Body of pancreas (tissue), 4 donors: ENCODE measurements at regions not wholly inside any gene's neighbourhood (a gene's known extent, or its start where the extent isn't known, plus 50 kb on each side); places are given as distances from the start of the nearest gene placed in this dataset.

ENCODE experiments used
- ATAC-seq: fragments of 150-250 bp; one replicate; pipeline ENCODE4 v1.9.1; 2016
- DNase-seq, 4 donors: peaks; one replicate each; pipeline ENCODE4 v3.0.0-alpha.2; 2019
- H3K27ac ChIP-seq, 4 donors: fragments of 200-600 bp; sonication (generic); 1 replicate in 3 of 4; 2 replicates in 1 of 4; pipeline versions ENCODE4 v1.5.1 to v1.6.1; 2016 to 2019; ENCODE audit warnings: mild to moderate bottlenecking in 1 of 4, mixed read lengths in 1 of 4, moderate library complexity in 1 of 4
- H3K27me3 ChIP-seq, 2 donors: fragments of 200-600 bp; sonication (generic); one replicate each; pipeline ENCODE4 v1.6.0; 2016; ENCODE audit warnings: mild to moderate bottlenecking in 1 of 2
- H3K36me3 ChIP-seq, 2 donors: fragments of 200-600 bp; sonication (generic); replicated peaks in 1 of 2; 2 replicates each; pipeline ENCODE4 v1.5.1; 2016; ENCODE audit warnings: low read depth in 2 of 2; ENCODE audit not compliant: insufficient read depth in 1 of 2
- H3K4me1 ChIP-seq: fragments of 200-600 bp; sonication (generic); one replicate; pipeline ENCODE4 v1.6.0; 2016
- H3K4me3 ChIP-seq, 2 donors: fragments of 200-600 bp; sonication (generic); 1 replicate in 1 of 2; 2 replicates in 1 of 2; pipeline ENCODE4 v1.5.1; 2016 to 2019
- H3K9me3 ChIP-seq, 3 donors: fragments of 200-600 bp; sonication (generic); 1 replicate in 2 of 3; 2 replicates in 1 of 3; pipeline ENCODE4 v1.5.1; 2016
- CTCF ChIP-seq, 7 experiments: fragments of 450-650 bp in 4 of 7; fragments of 200-600 bp in 3 of 7; sonication (generic) in 3 of 7; IDR thresholded peaks; one replicate each; pipeline ENCODE4 v1.5.1; 2016 to 2019; ENCODE audit warnings: antibody characterized with exemption in 7 of 7
- POLR2A ChIP-seq, 3 donors: fragments of 450-650 bp; IDR thresholded peaks; one replicate each; pipeline ENCODE4 v1.6.1; 2016; ENCODE audit warnings: antibody characterized with exemption in 3 of 3, mild to moderate bottlenecking in 2 of 3
- WGBS, 2 donors: methylation state at CpG; one replicate each; pipeline ENCODE4 v1.1.5; 2017; 5-methylcytosine and 5-hydroxymethylcytosine counted together
- intact Hi-C: fragments of 100-400 bp; cut with DNase I; formaldehyde crosslinking; loops from one replicate; pipeline ENCODE4 v1.15.1; 2023

DNA sequence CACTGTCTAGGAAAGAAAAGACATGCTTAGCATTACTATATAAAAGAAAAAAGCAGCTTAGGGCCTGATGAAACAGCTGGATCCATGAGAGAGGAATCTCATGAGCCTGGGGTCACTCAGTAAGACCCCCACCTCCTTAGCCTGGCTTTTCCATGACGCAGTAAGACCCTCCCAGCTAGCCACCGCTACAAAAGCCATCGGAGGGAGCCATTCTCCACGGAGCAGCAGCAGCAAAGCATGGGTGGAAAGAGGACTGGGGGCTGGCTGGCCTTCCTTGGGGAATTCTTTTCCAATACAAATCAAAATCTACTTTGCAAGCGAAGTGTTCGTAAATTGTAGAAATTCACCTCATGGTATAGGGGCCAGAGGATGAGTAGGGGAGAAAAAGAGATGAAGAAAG, 91.8 kb downstream of the SOD2 start:
- 57 to 60% methylated on average over 6 of the region's 6 CpGs for WGBS, 2 donors

DNA sequence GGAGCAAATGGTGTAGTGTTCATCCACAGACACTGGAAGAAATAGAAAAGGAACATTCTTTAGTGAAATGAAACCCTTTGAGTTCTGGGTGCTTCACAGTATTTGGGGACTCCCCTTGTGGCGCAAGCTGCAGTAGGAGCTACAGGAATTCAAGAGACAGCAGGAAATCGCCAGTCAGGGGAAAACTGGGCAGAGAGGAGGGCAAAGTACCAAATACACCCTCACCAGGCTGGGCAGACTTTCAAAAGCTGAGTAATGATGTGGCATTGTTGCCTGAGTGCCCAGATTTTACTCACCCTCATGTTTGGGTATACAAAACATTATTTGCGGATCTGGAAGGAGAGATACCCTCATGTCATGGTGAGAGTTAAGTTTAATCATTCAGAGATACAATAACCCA, 97.9 kb downstream of the SOD2 start:
- intact Hi-C loops = no loop called here
- ATAC-seq (no peak), DNase-seq (no peak)
- H3K4me3 ChIP-seq = no peak overlapping the region
- H3K9me3 ChIP-seq = no peaks in the 10 kb centered on the region
- TF ChIP-seq POLR2A (IDR thresholded peaks at IDR 0.05) (no peak), CTCF (IDR thresholded peaks at IDR 0.05) (no peak)
- no peak overlapping the region for H3K27ac ChIP-seq
- 53 to 62% methylated on average over 3 of the region's 3 CpGs for WGBS, 2 donors
- H3K4me1 ChIP-seq = no peaks in the 10 kb centered on the region
- no peaks in the 10 kb centered on the region for H3K36me3 ChIP-seq
- no peaks in the 10 kb centered on the region for H3K27me3 ChIP-seq

More for the DNA sequence above, 91.8 kb downstream of the SOD2 start:
- no peaks in the 10 kb centered on the region for H3K4me1 ChIP-seq
- no peaks in the 10 kb centered on the region for H3K9me3 ChIP-seq
- H3K36me3 ChIP-seq = no peaks in the 10 kb centered on the region
- TF ChIP-seq CTCF (IDR thresholded peaks at IDR 0.05) (no peak), POLR2A (IDR thresholded peaks at IDR 0.05) (no peak)
- no peaks in the 10 kb centered on the region for H3K27me3 ChIP-seq
- ATAC-seq = no peak
- intact Hi-C loops = no loop called here
- no peak for DNase-seq
- H3K4me3 ChIP-seq = no peak overlapping the region
- H3K27ac ChIP-seq = no peak overlapping the region

- Histone ChIP-seq H3K4me1 (no peaks in the 10 kb centered on the region), H3K9me3 (no peaks in the 10 kb centered on the region), H3K36me3 (no peaks in the 10 kb centered on the region), H3K27me3 (no peaks in the 10 kb centered on the region), H3K4me3 (no peak overlapping the region), H3K27ac (no peak overlapping the region)
- intact Hi-C loops = no loop called here
- TF ChIP-seq POLR2A (IDR thresholded peaks at IDR 0.05) (no peak), CTCF (IDR thresholded peaks at IDR 0.05) (no peak)
- DNase-seq = no peak
- ATAC-seq = no peak
- 56 to 84% methylated on average over 1 of the region's 1 CpG for WGBS, 2 donors
Observed at GRCh38 chr6:159594750-159595117, 98.3 kb downstream of the SOD2 start.

DNA sequence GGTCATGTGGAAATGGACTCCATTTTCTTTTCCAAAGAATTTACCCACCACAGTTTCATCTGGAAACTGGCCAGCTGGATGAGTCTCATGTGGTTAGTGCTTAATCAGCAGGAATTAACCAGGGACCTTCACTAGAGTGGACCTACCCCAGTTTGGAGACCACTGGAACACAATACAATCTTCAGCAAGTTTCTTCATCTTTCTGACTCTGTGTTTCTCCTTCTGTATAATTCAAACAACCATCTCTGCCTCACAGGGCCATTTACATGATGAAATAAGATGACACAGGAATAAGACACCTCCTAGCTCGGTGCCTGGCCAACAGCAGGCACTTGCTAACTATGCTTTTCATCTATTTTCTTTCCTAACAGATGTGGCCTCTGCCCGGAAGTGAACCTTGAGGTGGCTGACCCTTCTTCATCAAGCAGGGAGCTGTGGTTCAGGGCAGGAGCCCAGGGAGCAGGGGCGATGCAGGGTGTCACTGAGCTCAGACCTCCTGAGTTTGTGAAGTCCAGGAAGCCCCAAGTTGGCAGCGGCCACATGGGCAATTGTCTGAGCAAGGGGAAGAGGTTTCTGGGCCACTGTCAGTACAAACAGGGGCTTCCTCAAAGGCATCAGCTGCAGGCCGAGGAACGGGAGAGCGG, 98.8 kb downstream of the SOD2 start:
- TF ChIP-seq POLR2A (IDR thresholded peaks at IDR 0.05) = no peak
- no peak for TF ChIP-seq CTCF (IDR thresholded peaks at IDR 0.05)
- Histone ChIP-seq H3K27ac (no peak overlapping the region), H3K4me1 (no peaks in the 10 kb centered on the region), H3K27me3 (no peaks in the 10 kb centered on the region), H3K4me3 (no peak overlapping the region), H3K9me3 (no peaks in the 10 kb centered on the region), H3K36me3 (no peaks in the 10 kb centered on the region)
- 74 to 83% methylated on average over 7 of the region's 7 CpGs for WGBS, 2 donors
- no peak for DNase-seq
- ATAC-seq = no peak
- intact Hi-C loops = no loop called here

GRCh38 chr6:159590835-159591234, 102.2 kb downstream of the SOD2 start:
- 48 to 49% methylated on average over 5 of the region's 5 CpGs for WGBS, 2 donors
- no peak overlapping the region for H3K27ac ChIP-seq
- ATAC-seq = no peak
- H3K4me3 ChIP-seq = no peak overlapping the region
- no peak for DNase-seq
- no peaks in the 10 kb centered on the region for H3K9me3 ChIP-seq
- intact Hi-C loops = no loop called here
- no peaks in the 10 kb centered on the region for H3K27me3 ChIP-seq
- no peaks in the 10 kb centered on the region for H3K36me3 ChIP-seq
- H3K4me1 ChIP-seq = no peaks in the 10 kb centered on the region
- TF ChIP-seq CTCF (IDR thresholded peaks at IDR 0.05) (no peak), POLR2A (IDR thresholded peaks at IDR 0.05) (no peak)
